HG03064 (cell line): ENCODE measurements at regions not wholly inside any gene's neighbourhood (a gene's known extent, or its start where the extent isn't known, plus 50 kb on each side); places are given as distances from the start of the nearest gene placed in this dataset.
"Not testable (repeated sequence)": the region's sequence is repeated elsewhere in the genome, so short reads cannot be mapped to it uniquely, and the experiment has no call there.

Experiments used
- ATAC-seq: cut with Tn5 transposase; IDR thresholded peaks from one replicate; pipeline ENCODE4 v1.9.1; 2021; ENCODE audit warnings: low read depth; ENCODE audit not compliant: unreplicated experiment

DNA sequence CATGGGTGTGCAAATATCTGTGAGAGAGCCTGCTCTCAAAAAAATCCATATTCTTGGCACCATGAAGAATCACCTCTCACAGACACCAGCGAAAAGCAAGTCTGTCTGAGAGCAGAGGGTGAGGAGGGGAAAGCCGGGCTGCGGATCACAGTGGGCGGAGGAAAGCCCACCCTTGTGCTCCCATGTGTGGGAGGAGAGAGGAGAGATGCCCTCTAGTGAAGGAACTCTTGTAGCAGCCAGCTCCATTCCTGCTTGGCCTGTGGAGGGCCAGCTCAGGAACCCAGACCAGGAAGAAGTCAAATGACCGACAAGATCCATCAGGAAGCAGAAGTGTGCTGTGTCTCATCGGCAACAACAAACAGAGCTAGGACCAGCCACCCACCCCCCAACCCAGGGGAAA lies 321.7 kb upstream of the PLGLB1 start:
- ATAC-seq = not testable (repeated sequence)

DNA sequence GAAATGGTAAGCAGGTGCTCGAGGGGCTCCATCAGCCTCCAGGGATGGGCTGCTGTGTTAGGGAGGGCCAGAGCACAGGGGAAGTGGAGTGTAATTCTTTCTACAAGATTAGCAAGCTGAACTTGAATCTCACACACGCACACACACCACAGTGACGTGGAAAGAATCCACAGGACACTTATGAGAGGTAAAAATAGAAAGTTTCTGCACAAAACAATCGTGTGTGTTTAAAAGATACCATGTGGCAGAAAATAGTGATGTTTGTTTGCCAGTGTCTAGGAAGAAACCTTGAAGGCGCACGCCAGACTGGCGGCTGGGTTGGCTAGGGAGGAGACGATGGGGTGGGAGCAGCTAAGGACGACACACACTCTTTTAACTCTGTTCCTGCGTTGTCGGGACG lies 323.6 kb upstream of the PLGLB1 start:
- not testable (repeated sequence) for ATAC-seq

DNA sequence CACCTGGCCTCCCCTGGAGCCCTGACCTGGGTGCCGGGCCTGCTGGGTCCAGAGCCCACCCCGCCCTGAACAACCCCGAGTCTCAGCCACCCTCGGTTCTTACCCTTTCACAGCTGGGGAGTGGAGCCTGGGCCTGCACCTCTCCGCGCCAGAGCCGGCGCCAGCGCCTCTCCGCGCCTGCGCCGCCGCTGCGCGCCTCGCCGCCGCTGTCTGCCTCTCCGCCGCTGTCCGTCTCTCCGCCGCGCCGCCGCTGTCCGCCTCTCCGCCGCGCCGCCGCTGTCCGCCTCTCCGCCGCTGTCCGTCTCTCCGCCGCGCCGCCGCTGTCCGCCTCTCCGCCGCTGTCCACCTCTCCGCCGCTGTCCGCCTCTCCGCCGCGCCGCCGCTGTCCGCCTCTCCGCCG lies 326.9 kb upstream of the PLGLB1 start:
- ATAC-seq = not testable (repeated sequence)

DNA sequence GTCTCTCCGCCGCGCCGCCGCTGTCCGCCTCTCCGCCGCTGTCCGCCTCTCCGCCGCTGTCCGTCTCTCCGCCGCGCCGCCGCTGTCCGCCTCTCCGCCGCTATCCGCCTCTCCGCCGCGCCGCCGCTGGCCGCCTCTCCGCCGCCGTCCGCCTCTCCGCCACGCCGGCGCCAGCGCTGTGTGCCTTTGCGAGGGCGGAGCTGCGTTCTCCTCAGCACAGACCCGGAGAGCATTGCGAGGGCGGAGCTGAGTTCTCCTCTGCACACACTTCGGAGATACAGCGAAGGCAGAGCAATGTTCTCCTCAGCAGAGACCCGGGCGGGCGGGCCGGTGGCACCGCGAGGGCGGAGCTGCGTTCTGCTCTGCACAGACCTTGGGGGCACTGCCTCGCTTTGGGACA lies 327.4 kb upstream of the PLGLB1 start:
- not testable (repeated sequence) for ATAC-seq

DNA sequence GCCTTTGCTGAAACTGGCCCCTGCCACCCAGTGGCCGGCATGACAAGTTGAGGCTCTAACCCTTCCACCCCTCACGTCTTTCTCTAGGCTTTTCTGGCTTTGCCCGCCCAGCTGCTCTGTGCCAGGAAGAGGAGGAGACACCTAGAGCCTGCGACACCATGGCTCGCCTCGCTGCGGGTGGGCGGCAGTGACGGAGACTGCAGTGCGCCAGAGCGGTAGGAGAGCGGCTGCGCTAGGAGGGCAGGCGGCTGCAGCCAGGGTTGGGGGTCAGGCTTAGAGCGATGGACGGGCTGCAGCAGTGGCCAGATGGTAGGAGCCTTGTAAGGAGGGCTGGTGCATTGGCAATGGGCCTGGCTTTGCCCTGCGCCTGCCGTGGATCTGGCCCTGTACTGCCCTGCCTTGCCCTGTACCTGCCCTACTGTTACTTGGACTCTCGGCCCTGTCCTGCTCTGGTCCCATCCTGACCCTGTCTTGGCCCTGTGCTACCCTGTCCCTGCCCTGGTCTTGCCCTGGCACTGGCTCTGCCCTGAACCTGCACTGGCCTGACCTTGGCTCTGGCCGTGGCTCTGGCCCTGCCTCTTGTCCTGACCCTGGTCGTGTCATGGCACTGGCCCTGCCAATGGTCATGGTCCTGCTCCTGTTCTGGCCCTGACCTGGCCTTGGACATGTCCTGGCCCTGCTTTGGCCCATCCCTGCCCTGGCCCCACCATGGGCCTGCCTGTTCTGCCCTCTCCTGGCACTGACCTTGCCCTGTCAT lies 330.7 kb upstream of the PLGLB1 start:
- not testable (repeated sequence) for ATAC-seq

DNA sequence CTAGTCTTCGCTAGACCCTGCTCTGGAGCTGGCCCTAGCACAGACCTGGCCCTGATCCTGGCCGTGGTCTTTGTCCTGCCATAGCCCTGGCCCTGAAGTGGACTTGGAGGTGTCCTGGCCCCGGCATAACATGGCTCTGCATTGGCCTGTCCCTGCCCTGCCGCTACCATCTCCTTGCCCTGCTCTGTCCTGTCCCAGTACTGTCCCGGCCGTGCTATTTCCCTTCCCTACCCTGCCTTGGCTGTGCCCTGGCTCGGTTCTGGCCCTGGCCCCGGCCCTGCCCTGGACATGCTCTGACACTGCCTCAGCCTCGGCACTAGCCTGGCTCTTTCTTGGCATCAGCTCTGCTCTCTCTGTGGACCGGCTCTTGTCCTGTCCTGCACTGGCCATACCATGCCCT lies 331.8 kb upstream of the PLGLB1 start:
- not testable (repeated sequence) for ATAC-seq

DNA sequence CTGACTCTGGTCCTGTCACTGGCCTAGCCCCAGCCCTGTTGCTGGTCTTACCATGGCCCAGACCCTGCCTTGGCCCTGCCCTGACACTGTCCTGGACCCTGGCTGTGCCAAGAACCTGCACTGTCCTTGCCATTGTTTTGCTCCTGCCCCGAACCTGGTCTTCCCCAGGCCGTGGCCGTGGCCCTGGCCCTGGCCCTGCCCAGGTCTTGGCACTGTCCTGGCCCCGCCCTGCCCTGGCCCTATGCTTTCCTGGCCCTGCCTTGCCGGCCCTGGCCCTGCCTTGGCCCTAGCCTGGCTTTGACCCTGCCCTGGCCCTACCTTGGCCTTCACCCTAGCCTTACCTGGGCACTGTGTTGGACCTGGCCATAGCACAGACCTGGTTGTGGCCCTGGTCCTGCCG lies 332.5 kb upstream of the PLGLB1 start:
- ATAC-seq = not testable (repeated sequence)

DNA sequence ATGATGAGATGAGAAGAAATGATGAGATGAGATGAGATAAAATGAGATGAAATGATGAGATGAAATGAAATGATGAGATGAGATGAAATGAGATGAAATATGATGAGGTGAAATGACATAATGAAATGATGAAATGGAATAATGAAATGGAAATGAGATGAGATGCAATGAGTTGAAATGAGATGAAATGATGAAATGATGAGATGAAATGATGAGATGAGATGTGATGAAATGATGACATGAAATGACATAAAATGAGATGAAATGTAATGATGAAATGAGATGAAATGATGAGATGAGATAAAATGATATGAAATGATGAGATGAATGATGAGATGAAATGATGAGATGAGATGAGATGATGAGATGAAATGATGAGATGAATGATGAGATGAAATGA lies 338.6 kb upstream of the PLGLB1 start:
- ATAC-seq = not testable (repeated sequence)

DNA sequence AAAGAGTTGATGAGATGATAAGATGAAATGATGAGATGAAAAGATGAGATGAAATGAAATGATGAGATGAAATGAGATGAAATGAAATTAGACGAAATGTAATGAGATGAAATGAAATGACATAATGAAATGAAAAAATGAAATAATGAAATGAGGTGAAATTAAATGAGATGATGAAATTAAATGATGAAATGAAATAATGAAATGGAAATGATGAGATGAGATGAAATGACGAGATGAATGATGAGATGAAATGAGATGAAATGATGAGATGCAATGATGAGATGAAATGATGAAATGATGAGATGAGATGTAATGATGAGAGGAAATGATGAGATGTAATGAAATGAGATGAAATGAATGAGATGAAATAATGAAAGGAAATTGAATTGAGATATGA lies 339.3 kb upstream of the PLGLB1 start:
- not testable (repeated sequence) for ATAC-seq

DNA sequence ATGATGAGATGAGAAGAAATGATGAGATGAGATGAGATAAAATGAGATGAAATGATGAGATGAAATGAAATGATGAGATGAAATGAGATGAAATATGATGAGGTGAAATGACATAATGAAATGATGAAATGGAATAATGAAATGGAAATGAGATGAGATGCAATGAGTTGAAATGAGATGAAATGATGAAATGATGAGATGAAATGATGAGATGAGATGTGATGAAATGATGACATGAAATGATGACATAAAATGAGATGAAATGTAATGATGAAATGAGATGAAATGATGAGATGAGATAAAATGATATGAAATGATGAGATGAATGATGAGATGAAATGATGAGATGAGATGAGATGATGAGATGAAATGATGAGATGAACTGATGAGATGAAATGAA lies 340.2 kb upstream of the PLGLB1 start:
- not testable (repeated sequence) for ATAC-seq

DNA sequence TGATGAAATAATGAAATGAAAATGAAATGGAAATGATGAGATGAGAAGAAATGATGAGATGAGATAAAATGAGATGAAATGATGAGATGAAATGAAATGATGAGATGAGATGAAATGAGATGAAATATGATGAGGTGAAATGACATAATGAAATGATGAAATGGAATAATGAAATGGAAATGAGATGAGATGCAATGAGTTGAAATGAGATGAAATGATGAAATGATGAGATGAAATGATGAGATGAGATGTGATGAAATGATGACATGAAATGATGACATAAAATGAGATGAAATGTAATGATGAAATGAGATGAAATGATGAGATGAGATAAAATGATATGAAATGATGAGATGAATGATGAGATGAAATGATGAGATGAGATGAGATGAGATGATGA lies 342.7 kb upstream of the PLGLB1 start:
- ATAC-seq = not testable (repeated sequence)

DNA sequence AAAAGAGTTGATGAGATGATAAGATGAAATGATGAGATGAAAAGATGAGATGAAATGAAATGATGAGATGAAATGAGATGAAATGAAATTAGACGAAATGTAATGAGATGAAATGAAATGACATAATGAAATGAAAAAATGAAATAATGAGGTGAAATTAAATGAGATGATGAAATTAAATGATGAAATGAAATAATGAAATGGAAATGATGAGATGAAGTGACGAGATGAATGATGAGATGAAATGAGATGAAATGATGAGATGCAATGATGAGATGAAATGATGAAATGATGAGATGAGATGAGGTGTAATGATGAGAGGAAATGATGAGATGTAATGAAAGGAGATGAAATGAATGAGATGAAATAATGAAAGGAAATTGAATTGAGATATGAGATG lies 343.4 kb upstream of the PLGLB1 start:
- not testable (repeated sequence) for ATAC-seq

DNA sequence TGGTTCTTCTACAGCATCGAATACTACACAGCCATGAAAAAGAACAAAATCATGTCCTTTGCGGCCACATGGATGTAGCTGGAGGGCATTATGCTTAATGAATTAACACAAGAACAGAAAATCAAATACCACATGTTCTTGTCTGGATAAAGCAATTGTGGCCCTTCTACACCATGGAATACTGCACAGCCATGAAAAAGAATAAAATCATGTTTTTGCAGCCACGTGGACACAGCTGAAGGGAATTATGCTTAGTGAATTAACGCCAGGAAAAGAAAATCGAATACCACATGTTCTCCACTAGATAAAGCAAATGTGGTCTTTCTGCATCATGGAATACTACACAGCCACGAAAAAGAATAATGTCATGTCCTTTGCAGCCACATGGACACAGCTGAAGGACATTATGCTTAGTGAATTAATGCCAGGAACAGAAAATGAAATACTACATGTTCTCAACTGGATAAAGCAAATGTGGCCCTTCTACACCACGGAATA lies 361.8 kb upstream of the PLGLB2 start:
- ATAC-seq = not testable (repeated sequence)

DNA sequence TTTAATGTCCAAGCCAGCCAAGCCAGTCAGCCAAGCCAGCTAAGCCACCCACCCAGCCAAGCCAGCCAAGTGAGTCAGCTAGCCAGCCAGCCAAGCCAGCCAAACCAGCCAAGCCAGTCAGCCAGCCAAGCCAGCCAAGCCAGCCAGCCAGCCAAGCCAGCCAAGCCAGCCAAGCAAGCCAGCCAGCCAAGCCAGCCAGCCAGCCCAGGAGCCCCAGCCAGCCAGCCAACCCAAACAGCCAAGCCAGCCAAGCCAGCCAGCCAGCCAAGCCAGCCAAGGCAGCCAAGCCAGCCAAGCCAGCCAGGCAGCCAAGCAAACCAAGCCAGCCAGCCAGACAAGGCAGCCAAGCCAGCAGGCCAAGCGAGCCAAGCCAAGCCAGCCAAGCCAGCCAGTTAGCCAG lies 352.1 kb upstream of the PLGLB2 start:
- ATAC-seq = not testable (repeated sequence)

DNA sequence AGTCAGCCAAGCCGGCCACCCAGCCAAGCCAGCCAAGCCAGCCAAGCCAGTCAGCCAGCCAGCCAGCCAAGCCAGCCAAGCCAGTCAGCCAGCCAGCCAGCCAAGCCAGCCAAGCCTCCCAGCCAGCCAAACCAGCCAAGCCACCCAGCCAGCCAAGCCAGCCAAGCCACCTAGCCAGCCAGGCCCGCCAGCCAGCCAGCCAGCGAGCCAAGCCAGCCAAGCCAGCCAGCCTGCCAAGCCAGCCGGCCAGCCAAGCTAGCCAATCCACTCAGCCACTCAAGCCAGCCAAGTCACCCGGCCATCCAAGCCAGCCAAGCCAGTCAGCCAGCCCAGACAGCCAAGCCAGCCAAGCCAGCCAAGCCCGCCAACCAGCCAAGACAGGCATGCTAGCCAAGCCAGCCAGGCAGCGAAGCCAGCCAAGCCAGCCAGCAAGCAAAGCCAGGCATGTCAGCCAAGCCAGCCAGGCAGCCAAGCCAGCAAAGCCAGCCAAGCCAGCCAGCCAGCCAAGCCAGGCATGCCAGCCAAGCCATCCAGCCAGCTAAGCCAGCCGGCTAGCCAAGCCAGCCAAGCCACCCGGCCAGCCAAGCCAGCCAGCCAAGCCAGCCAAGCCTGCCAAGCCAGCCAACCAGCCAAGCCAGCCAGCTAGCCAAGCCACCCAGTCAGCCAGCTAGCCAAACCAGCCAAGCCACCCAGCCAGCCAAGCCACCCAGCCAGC lies 351.2 kb upstream of the PLGLB2 start:
- not testable (repeated sequence) for ATAC-seq

DNA sequence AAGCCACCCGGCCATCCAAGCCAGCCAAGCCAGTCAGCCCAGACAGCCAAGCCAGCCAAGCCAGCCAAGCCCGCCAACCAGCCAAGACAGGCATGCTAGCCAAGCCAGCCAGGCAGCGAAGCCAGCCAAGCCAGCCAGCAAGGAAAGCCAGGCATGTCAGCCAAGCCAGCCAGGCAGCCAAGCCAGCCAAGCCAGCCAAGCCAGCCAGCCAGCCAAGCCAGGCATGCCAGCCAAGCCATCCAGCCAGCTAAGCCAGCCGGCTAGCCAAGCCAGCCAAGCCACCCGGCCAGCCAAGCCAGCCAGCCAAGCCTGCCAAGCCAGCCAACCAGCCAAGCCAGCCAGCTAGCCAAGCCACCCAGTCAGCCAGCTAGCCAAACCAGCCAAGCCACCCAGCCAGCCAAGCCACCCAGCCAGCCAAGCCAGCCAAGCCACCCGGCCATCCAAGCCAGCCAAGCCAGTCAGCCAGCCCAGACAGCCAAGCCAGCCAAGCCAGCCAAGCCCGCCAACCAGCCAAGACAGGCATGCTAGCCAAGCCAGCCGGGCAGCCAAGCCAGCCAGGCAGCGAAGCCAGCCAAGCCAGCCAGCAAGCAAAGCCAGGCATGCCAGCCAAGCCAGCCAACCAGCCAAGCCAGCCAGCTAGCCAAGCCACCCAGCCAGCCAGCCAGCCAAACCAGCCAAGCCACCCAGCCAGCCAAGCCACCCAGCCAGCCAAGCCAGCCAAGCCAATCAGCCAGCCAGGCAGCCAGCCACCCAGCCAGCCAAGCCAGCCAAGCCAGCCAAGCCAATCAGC lies 350.4 kb upstream of the PLGLB2 start:
- not testable (repeated sequence) for ATAC-seq

DNA sequence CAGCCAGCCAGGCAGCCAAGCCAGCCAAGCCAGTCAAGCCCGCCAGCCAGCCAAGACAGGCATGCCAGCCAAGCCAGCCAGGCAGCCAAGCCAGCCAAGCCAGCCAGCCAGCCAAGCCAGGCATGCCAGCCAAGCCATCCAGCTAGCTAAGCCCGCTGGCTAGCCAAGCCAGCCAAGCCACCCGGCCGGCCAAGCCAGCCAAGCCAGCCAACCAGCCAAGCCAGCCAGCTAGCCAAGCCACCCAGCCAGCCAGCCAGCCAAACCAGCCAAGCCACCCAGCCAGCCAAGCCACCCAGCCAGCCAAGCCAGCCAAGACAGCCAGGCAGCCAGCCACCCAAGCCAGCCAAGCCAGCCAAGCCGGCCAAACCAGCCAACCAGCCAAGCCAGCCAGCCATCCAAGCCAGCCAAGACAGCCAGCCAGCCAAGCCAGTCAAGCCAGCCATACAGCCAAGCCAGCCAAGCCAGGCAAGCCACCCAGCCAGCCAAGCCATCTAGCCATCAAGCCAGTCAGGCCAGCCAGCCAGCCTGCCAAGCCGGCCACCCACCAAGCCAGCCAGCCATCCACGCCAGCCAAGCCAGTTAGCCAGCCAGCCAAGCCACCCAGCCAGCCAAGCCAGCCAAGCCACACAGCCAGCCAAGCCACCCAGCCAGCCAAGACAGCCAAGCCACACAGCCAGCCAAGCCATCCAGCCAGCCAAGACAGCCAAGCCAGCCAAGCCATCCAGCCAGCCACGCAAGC lies 349.2 kb upstream of the PLGLB2 start:
- not testable (repeated sequence) for ATAC-seq

DNA sequence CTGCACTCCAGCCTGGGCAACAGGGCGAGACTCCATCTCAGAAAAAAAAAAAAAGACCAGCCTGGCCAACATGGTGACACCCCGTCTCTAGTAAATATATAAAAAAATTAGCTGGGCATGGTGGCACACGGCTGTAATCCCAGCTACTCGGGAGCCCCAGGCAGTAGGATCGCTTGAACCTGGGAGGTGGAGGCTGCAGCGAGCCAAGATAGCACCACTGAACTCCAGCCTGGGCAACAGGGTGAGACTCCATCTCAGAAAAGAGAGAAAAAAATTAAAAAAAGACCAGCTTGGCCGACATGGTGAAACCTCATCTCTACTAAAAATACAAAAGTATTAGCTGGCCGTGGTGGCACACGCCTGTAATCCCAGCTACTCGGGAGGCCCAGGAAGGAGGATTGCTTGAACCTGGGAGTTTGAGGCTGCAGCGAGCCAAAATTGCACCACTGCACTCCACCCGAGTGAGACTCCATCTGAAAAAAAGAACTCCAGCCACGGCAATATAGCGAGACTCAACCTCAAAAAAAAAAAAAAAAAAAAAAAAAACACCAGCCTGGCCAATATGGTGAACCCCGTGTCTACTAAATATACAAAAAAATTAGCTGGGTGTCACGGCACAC lies 346.1 kb upstream of the PLGLB2 start:
- no peak for ATAC-seq

DNA sequence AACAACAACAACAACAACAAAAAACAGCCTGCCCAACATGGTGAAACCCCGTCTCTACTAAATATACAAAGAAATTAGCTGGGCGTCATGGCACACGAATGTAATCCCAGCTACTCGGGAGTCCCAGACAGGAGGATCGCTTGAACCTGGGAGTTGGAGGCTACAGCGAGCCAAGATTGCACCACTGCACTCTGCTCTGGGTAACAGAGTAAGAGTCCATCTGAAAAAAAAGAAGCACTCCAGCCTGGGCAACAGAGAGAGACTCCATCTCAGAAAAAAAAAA lies 344.1 kb upstream of the PLGLB2 start:
- no peak for ATAC-seq
